ENCODE measurements at regions not wholly inside any gene's neighbourhood (a gene's known extent, or its start where the extent isn't known, plus 50 kb on each side); places are given as distances from the start of the nearest gene placed in this dataset.

DNA sequence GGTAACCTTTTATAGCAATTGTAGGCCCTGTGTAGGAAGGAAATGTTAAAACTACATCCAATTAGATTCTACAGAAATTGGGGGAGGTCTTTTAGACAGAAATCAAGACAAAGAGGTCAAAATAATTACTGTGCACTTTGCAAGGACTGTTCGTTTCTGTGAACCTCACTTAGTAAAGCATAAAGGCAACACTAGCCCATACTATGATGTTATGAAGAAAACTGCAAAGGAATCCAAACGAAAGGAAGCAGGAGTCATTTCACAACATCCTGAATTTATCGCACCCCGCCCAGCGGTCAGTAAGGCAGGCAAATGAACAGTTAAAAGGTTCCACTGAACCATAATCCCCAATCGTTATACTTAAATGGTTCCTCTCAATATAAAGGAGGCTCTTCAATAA is 429.5 kb upstream of the ARID1B start:
- no peak for DNase-seq

DNA sequence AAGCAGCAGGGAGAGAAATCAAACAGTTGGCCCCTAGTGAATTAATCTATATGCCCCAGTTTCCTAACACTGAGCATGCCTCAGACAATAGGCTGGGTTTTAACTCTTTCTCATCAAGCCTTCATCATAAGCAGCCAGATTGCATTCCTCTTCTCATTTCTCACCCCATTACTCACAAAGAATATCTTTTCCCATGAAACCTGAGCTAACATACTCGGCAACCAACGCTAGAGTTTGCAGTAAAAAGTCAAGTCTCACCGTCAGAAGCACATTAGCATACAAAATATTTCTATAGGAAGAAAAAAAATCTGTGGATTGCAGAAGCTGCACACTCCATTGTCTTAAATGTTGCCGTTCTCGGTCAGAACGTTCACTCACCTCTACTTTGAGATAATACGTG is 429.9 kb upstream of the ARID1B start:
- DNase-seq, result no peak

GRCh38 chr6:156345700-156346099 is 431.5 kb upstream of the ARID1B start:
- no peak for DNase-seq

DNA sequence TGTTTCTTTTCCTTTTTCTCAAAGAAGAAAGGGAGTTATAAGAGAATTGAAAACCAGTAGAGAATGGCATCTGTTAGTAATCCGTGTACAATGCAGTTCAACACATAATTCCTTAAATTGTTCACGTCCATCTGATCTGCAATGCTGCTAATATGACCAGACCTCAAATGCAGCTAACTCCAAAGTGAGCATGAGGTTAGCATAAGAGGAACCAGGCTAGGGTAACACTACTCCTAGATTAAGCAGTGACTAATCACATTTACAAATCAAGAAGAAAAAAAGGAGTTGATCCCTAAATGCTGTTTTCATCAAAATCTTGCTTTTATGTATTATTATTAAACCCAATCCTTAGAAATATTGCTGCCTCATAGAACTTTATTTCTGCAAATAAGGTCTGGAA is 432.7 kb upstream of the ARID1B start:
- no peak for DNase-seq

- no peak for DNase-seq
Observed at GRCh38 chr6:156337801-156338200, 439.4 kb upstream of the ARID1B start.

DNA sequence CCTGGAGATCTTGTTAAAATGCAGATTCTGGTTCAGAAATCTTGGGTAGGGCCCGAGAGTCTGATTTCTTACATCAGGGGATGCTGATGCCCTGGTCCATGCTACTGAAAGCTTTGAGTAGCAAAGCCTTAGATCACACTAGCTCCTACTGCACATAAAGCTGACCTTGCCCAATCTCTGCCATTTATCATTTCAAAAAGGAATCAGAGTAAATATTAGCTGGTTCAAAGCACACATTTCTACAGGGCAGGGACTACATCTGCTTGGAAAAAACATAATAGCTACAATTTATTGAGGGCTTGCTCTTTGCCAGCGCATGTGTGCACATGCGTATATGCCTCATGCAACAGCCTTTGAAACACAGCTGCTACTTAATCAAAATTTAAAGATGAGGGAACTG is 440.4 kb upstream of the ARID1B start:
- no peak for DNase-seq

- no peak for DNase-seq
Observed at GRCh38 chr6:156336089-156336488, 441.1 kb upstream of the ARID1B start.

- DNase-seq, result no peak
Observed at GRCh38 chr6:156334966-156335365, 442.2 kb upstream of the ARID1B start.

GRCh38 chr6:156319707-156320106 is 457.5 kb upstream of the ARID1B start:
- no peak for DNase-seq

DNA sequence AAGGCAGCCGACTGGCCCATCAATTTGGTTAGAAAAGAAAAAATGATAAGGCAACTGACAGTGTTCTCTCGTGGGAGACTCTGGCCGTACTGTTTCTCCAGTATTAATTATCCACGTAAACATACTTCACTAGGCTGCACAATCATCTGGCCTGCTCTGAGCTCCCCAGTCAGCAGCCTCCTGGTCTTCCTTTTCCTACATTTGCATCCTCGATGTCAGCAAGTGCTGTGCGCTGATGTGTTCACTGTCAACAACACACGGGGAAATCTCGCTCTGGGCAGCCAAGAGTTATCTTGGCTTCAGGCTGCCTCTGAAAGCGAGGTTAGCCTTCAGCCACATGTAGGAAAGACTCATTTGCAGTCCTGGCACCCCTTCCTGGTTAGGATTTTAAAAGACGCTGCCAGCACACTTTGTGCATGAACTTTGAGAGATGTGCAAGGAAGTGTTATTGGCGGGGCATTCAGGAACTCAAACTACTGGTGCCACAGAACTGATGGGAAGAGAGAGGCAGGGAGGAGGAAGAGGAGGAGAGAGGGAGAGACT is 460.5 kb upstream of the ARID1B start:
- no peak for DNase-seq

- no peak for DNase-seq
Observed at GRCh38 chr6:156315146-156315545, 462.0 kb upstream of the ARID1B start.

- no peak for DNase-seq
Observed at GRCh38 chr6:156313037-156313436, 464.1 kb upstream of the ARID1B start.

DNA sequence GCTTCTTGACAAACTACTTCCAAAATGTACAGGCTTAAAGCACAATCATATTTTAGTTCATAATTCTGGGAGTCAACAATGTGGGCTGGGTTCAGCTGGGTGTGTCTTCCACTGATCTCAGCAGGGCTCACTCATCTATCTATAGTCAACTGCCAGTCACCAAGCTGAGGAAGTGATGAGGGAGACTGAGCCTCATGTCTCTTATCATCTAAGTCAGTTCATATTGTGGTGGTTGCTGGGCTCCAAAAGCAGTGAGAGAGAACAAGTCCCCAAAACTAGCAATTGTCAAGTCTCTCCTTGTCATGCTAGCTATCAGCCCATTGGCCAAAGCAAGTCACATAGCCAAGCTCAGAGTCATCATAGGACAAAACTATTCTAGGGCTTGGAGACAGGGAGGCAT is 465.9 kb upstream of the ARID1B start:
- DNase-seq, result no peak

DNA sequence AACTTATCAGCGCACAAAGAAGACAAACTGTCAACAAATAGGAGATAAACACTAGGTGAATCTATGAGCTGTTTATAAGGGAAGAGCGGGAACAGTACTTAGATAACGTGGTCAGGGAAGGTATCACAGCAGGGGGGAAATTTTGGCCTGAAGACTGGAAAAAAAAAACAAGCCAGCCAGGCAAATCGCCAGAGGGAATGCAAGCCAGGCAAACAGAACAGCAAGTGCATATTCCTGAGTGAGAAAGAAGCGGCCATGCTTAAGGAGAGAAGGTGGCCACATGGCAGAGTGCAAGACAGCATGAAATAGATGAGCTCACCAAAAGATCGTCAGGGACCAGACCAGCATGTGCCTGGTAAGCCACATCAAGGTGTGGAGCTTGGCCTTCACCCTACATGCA is 466.5 kb upstream of the ARID1B start:
- DNase-seq, result no peak

- DNase-seq, result no peak
Observed at GRCh38 chr6:156309017-156309416, 468.2 kb upstream of the ARID1B start.

DNA sequence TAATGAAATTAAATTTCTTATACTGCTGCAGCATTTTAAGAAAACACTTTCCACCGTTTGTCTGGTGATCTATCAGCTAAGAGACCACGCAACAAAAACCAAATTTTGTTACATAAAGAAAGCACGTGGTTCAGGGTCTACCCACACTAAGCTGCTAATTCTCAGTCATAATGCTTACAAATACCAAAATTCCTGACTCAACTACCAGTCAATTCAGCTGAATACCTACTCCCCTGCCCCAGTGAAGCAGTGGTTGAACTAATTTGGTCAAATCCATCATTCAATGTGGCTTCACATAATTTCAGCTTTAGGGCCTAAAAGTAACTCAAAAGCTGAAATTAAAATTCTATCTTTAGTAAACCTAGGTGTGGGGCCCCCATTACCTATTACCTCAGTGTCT is 468.6 kb upstream of the ARID1B start:
- no peak for DNase-seq

DNA sequence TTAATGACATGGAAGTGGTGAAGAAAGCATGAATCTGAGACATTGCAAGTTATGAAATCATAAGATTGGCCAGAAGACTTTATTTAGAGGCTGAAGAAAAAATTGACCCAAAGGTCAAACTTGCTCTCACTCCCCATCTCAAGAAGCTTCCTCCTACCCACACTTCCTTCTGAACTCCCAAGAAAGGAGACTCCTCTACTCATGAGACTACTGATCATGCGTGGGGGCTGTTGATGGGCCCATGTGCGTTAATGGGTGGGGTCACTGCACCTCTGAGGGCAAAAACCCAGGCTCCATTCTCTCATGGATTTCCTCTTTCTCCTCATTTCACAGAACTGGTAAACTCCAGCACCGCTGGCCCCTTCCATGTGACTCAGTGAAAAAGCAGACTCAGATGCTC is 470.6 kb upstream of the ARID1B start:
- DNase-seq, result no peak

- no peak for DNase-seq
Observed at GRCh38 chr6:156283091-156283490, 494.1 kb upstream of the ARID1B start.

DNA sequence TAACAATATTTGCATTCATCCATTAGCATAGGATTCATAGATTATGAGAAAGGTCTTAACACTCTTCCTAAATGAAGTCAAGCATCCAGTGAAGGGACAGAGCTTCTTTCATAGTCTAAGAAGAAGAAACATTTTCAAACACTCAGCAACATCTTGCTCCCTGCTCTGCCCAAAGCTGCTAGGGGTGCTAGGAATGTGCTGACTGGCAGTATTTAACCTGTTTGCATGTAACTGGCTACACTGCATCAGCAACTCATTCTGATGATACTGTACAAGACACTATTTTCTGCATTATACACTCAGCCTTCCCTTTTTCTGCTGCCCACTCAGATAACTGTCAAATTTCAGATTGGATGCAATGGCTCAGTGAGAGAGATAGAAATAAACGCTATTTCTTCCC is 495.1 kb upstream of the ARID1B start:
- DNase-seq, result no peak

- DNase-seq, result no peak
Observed at GRCh38 chr6:156281266-156281665, 495.9 kb upstream of the ARID1B start.

DNA sequence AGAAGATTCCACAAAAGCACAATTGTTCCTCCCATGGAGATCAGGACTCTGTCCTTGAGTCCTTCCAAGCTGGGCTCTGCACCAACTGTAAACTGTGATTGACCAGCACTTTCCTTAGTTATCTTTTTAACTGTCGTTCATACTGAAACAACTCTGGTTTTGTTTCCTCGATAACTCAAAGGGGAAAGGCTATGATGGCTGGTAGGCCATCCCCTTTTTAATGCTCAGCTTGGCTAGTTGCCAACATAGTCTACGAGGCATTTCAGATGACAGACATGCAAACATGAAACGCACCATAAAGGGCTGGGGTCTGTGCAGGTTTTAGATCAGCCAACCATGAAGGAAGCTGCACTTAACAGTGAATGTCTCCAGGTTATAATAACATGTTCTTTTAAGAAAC is 497.1 kb upstream of the ARID1B start:
- peak; percentile 40 to 74 for DNase-seq

DNA sequence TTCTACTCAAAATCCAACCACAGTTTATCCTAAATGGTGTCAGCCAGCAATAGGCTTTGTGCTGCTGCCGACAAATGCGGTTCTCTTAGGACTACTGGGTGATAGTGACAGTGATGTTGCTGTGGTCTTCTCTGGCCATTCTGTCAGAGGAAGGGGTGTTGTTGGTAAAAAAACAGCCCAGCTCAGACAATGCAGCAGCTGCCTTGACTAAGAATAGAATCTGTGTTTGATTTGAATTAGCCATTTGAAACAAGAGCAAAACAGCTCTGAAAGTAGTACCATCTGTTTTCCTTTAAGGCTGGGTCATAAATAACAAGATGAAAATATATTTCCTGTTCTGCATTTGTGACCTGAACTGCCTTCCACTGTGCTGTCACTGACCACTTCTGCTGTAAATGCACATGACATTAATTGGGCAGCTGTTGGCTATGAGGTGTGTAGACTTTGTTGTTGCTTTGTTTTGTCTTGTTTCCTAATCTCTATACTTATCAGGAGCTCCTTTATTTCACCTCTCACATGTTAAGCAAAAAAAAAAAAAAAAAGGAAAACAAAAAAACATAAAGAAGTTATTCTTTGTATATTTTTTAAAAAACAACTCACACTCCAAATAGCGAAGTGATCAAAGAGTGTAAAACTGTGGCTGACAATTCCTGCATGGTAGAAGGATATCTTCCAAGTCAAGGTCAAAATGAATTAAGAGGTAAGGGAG is 497.8 kb upstream of the ARID1B start:
- DNase-seq, result no peak

DNA sequence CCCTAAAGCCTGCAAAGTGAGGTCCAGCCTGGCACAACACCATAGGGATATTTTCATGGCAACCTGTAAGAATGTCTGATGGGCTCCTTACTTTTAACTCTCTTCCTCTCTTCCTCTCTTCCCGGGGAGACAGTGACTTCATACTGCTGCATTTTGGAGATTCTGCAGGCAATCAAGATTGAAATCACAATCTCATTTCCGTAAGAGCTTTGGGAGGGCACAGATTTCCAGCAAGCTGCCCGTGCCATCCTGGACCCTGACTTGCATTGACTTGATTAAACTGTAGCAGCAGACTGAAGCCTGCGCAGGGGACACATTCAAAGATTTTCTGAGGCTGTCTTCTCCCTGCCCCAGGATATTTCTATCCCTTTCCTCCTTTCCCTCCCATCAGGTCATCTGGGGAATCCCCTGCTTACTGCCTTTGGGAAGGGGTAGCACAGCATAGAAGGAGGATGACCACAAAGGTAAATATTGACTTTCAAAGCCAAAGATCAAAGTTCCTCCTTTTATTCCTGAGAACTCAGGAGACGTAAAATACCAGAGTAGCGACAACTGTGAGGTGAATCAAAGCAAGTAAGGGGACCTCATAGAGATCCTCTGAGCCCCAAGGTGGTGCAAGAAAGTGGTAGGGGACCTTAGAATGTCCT is 504.0 kb upstream of the ARID1B start:
- DNase-seq, result no peak

DNA sequence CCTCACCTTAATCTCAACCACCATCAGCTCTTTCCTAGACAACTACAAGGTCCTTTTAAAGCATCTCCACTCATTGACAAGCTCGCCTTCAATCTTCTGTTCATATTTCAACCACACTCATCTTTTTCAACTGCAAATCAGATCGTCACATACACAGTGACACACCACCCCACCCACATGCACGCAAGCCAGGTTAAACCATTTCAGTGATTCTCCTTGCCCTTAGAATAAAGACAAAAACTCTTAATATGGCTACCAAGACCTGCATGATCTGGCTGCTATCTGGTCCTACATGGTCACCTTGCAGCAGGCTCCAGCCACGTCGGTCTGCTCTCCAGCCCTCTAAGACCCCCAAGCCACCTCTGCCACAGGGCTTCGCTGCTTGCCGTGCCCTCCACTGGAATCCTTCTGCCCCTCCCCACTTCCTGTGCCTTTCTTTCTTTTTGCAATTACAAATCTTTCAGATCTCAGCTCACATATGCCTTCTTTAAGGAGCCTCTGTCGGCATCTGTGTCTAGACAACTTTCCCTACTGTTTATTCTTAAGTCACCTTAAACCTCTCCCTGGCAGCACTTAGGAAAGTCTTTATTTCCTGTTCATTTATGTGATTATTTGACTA is 507.3 kb upstream of the ARID1B start:
- DNase-seq, result no peak

Data from NCI-H187 (cell line).